SK-N-SH treated with all-trans-retinoic acid at 6 μM for 48 hours (cell line): ENCODE measurements at regions not wholly inside any gene's neighbourhood (a gene's known extent, or its start where the extent isn't known, plus 50 kb on each side); places are given as distances from the start of the nearest gene placed in this dataset.

ENCODE experiments used
- ARNTL ChIP-seq: fragments of 450-650 bp; formaldehyde crosslinking; IDR thresholded peaks from 2 replicates; pipeline ENCODE4 v1.5.0; 2020; ENCODE audit warnings: low read depth, mild to moderate bottlenecking, moderate library complexity, borderline replicate concordance
- CREB5 ChIP-seq: fragments of 250-450 bp; sonication (Bioruptor Pico); IDR thresholded peaks from 2 replicates; pipeline ENCODE4 v1.5.1; 2020; ENCODE audit warnings: low read depth, mild to moderate bottlenecking, moderate library complexity
- CSDC2 ChIP-seq: fragments of 250-450 bp; sonication (Bioruptor Pico); IDR thresholded peaks from 2 replicates; pipeline ENCODE4 v1.5.0; 2020; ENCODE audit warnings: mild to moderate bottlenecking, moderate library complexity
- OSR1 ChIP-seq: fragments of 250-450 bp; sonication (Bioruptor Pico); IDR thresholded peaks from 2 replicates; pipeline ENCODE4 v1.8.0; 2022; ENCODE audit warnings: moderate library complexity, mild to moderate bottlenecking, inconsistent platforms
- PATZ1 ChIP-seq: fragments of 250-450 bp; sonication (Bioruptor Pico); IDR thresholded peaks from 2 replicates; pipeline ENCODE4 v1.8.0; 2020; ENCODE audit warnings: mild to moderate bottlenecking, moderate library complexity, borderline replicate concordance
- SNAI2 ChIP-seq: fragments of 250-450 bp; sonication (Bioruptor Pico); IDR thresholded peaks from 2 replicates; pipeline ENCODE4 v1.5.0; 2020; ENCODE audit warnings: mild to moderate bottlenecking, moderate library complexity
- TSHZ2 ChIP-seq: fragments of 250-450 bp; sonication (Bioruptor Pico); IDR thresholded peaks from 2 replicates; pipeline ENCODE4 v1.5.0; 2020; ENCODE audit warnings: mild to moderate bottlenecking, moderate library complexity
- ZNF70 ChIP-seq: fragments of 450-650 bp; formaldehyde crosslinking; IDR thresholded peaks from 2 replicates; pipeline ENCODE4 v1.5.0; 2020; ENCODE audit warnings: mild to moderate bottlenecking, moderate library complexity

DNA sequence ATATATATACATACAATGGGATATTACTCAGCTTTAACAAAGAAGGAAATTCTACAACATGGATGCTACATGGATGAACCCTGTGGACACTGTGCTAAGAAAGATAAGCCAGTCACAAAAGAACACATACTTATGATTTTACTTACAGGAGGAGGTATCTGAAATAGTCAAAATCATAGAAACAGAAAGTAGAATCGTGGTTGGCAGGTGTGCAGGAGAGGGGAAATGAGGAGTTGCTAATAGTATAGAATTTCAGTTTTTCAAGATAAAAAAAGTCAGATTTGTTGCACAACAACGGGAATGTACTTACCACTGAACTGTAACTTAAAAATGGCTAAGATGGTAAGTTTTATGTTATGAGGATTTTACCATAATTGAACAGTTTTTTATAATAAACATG, 706.3 kb downstream of the TFAP2A start:
- no peak for TF ChIP-seq OSR1 (CRISPR knock-in tag)
- no peak for TF ChIP-seq SNAI2 (CRISPR knock-in tag)
- TF ChIP-seq TSHZ2, result no peak
- no peak for TF ChIP-seq PATZ1 (CRISPR knock-in tag)
- no peak for TF ChIP-seq ZNF70 (CRISPR knock-in tag)
- TF ChIP-seq CSDC2, result no peak
- TF ChIP-seq ARNTL (CRISPR knock-in tag), result no peak
- no peak for TF ChIP-seq CREB5 (CRISPR knock-in tag)
